ENCODE measurements at regions not wholly inside any gene's neighbourhood (a gene's known extent, or its start where the extent isn't known, plus 50 kb on each side); places are given as distances from the start of the nearest gene placed in this dataset.

DNA sequence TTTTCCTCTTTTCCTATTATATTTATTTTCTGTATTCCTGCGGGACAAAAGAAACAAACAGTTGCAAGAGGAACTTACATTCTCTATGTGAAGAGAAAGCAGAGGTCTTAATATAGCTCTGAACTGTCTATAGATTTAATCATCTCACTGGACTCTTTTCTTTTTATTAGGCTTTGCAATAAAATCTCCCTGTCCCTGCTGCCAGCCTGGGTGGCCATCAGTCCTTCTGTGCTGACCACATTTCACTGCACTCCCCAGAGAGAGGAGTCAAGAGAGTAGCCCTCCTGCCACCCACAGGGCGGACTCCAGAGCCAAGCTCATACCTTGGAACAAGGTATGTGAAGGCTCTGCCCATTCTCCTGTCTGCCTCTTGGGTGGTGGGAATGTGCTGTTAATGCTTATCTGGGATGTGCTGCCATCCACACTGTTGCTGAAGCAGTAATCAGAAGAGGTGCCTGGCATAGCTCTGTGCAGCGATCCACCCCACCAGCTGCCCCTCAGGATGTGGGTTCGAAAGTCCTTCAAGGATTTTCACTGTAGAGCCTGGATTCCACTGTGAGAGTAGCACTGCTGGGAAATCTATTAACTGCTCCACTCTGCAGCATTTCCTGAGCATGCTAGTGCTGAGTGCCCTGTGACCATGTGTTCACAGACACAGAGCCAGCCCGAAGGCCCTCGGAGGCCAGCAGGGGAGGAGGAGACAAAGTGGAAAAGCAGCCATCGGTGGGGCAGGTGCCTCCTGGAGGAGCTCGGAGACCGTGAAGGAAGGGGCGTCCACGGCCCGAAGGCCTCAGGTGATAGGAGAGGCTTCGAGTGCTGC, 334.6 kb downstream of the MED10 start:
- no peak overlapping the region for H4K91ac ChIP-seq (replicated peaks; ENCODE audit: insufficient read length, low read length)
- no peak overlapping the region for H3K27ac ChIP-seq (ENCODE audit: low read depth, low read length)
- no peaks in the 10 kb centered on the region for H3K23me2 ChIP-seq (ENCODE audit: low read depth, low read length)
- WGBS, 2 experiments (ENCODE audit: extremely low coverage in 1 of 2, insufficient coverage in 1 of 2, insufficient read length in 1 of 2, insufficient replicate concordance in 2 of 2, low coverage in 1 of 2, low lambda C conversion rate in 2 of 2, missing lambda C conversion rate in 1 of 2) = 85% methylated on average over 13 of the region's 13 CpGs; no CpG with 5 or more reads in 1 of the 2 experiments
- no peaks in the 10 kb centered on the region for H3K79me2 ChIP-seq (ENCODE audit: control insufficient read depth in 1 of 2, insufficient read depth in 2 of 2, low read length in 2 of 2)
- no peak overlapping the region for H2BK20ac ChIP-seq (ENCODE audit: low read length)
- no peak overlapping the region for H2BK12ac ChIP-seq (ENCODE audit: low read depth, low read length)
- no peaks in the 10 kb centered on the region; a peak in 1 of 7 replicates for H3K27me3 ChIP-seq (replicated peaks in 1 of 4; ENCODE audit: control insufficient read depth in 3 of 4, extremely low read depth in 1 of 4, insufficient read depth in 3 of 4, low read length in 3 of 4)
- DNase-seq (ENCODE audit: low read depth in 1 of 2, low spot score in 2 of 2) = no peak
- H2AFZ ChIP-seq (ENCODE audit: low read length) = no peak overlapping the region
- H2BK5ac ChIP-seq (ENCODE audit: low read depth, low read length) = no peak overlapping the region
- H3K79me1 ChIP-seq (ENCODE audit: low read depth, low read length) = no peaks in the 10 kb centered on the region
- no peak for FAIRE-seq
- H2AK5ac ChIP-seq (ENCODE audit: low read depth, low read length) = no peak overlapping the region
- H2BK15ac ChIP-seq (ENCODE audit: low read length) = no peak overlapping the region
- H4K20me1 ChIP-seq (replicated peaks in 1 of 2; ENCODE audit: control insufficient read depth in 1 of 2, insufficient read depth in 2 of 2, low read length in 2 of 2) = no peaks in the 10 kb centered on the region
- no peak overlapping the region for H3K56ac ChIP-seq (replicated peaks; ENCODE audit: insufficient read length, low read depth, low read length)
- no peak overlapping the region for H3K18ac ChIP-seq (ENCODE audit: extremely low read depth, low read length)
- H3K4ac ChIP-seq (replicated peaks; ENCODE audit: insufficient read length, low read depth, low read length) = no peak overlapping the region
- no peak overlapping the region for H2BK120ac ChIP-seq (replicated peaks; ENCODE audit: low read depth, low read length)
- H4K8ac ChIP-seq (ENCODE audit: extremely low read depth, insufficient read depth, low read length) = no peak overlapping the region
- H3K14ac ChIP-seq (ENCODE audit: insufficient read length) = no peak overlapping the region
- no peaks in the 10 kb centered on the region; a peak in 1 of 7 replicates for H3K4me1 ChIP-seq (replicated peaks in 1 of 4; ENCODE audit: control insufficient read depth in 3 of 4, insufficient read depth in 4 of 4, low read length in 3 of 4)
- no peaks in the 10 kb centered on the region for H3K36me3 ChIP-seq (ENCODE audit: control insufficient read depth in 2 of 4, insufficient read depth in 4 of 4, low read length in 3 of 4)
- no peaks in the 10 kb centered on the region for H3K9me3 ChIP-seq (ENCODE audit: insufficient read depth in 2 of 2, low read depth in 1 of 2, low read length in 1 of 2)
- H4K5ac ChIP-seq (ENCODE audit: insufficient read length, low read depth, low read length) = no peak overlapping the region
- ChIA-PET CTCF (ENCODE audit: partially characterized antibody) (no interaction called here), POLR2A (ENCODE audit: partially characterized antibody) (no interaction called here)
- H3K4me2 ChIP-seq (ENCODE audit: insufficient read depth in 1 of 2, low read depth in 2 of 2, low read length in 2 of 2) = no peak overlapping the region
- no peak overlapping the region for H3K4me3 ChIP-seq (ENCODE audit: extremely low read depth in 1 of 4, insufficient read depth in 2 of 4, low read depth in 3 of 4, low read length in 4 of 4)
- no peak overlapping the region for H3K23ac ChIP-seq (ENCODE audit: insufficient read length)
- H3K9ac ChIP-seq (replicated peaks in 1 of 4; ENCODE audit: extremely low read depth in 1 of 4, low read depth in 3 of 4, low read length in 3 of 4) = no peak overlapping the region
- no peak for TF ChIP-seq BCL11A (IDR thresholded peaks at IDR 0.05; ENCODE audit: low read depth in 2 of 2, low read length in 2 of 2)
- no peak for TF ChIP-seq NANOG (IDR thresholded peaks at IDR 0.05; ENCODE audit: insufficient read depth, low read depth, low read length, poor library complexity, severe bottlenecking)
- TF ChIP-seq SAP30 (IDR thresholded peaks at IDR 0.05; ENCODE audit: insufficient read depth, insufficient replicate concordance, low read length) = no peak
- no peak for TF ChIP-seq SP4 (IDR thresholded peaks at IDR 0.05; ENCODE audit: low read length)
- no peak for TF ChIP-seq TAF1 (IDR thresholded peaks at IDR 0.05; ENCODE audit: low read depth, low read length)
- no peak for TF ChIP-seq SIN3A (conservative IDR thresholded peaks at IDR 0.05 in 1 of 2, IDR thresholded peaks at IDR 0.05 in 1 of 2; ENCODE audit: low read depth in 1 of 2, low read length in 2 of 2)
- TF ChIP-seq ZNF274 (IDR thresholded peaks at IDR 0.05; ENCODE audit: borderline replicate concordance, extremely low read depth, low read length) = no peak
- no peak for TF ChIP-seq TEAD4 (IDR thresholded peaks at IDR 0.05; ENCODE audit: low read depth, low read length)
- no peak; a peak in 1 of 4 replicates for TF ChIP-seq RAD21 (IDR thresholded peaks at IDR 0.05 in 1 of 2, conservative IDR thresholded peaks at IDR 0.05 in 1 of 2; ENCODE audit: low read depth in 2 of 2, low read length in 2 of 2)
- no peak for TF ChIP-seq POLR2A (IDR thresholded peaks at IDR 0.05; ENCODE audit: control extremely low read depth in 1 of 2, low read depth in 2 of 2, low read length in 2 of 2)
- TF ChIP-seq TCF12 (IDR thresholded peaks at IDR 0.05; ENCODE audit: low read depth, low read length) = no peak
- no peak for TF ChIP-seq POU5F1 (IDR thresholded peaks at IDR 0.05; ENCODE audit: low read depth, low read length)
- TF ChIP-seq EP300 (IDR thresholded peaks at IDR 0.05; ENCODE audit: borderline replicate concordance in 1 of 2, low read depth in 2 of 2, low read length in 2 of 2) = no peak

Measured in H1 (cell line).